GM12878 (cell line): ENCODE measurements at regions not wholly inside any gene's neighbourhood (a gene's known extent, or its start where the extent isn't known, plus 50 kb on each side); places are given as distances from the start of the nearest gene placed in this dataset.

Experiments
- ATAC-seq: fragments of 200-7000 bp; cut with Tn5 transposase; 3 replicates; pipeline ENCODE4 v1.9.1; 2020; ENCODE audit warnings: mild to moderate bottlenecking, moderate library complexity
- BruUV-seq: library from RNA; stranded (reverse); fragments of 400-500 nt; replicated peaks from 2 replicates; lab custom pipeline; 2021; lab: Mats Ljungman, UMichigan
- CTCF ChIA-PET: fragments of 300-600 bp; sonication (Branson Sonifier 250); formaldehyde crosslinking; extraction: SDS; loops from one replicate; lab custom pipeline; 2021; ENCODE audit warnings: inconsistent platforms; lab: Yijun Ruan, JAX
- POLR2A ChIA-PET: fragments of 350-600 bp; formaldehyde crosslinking; extraction: SDS; loops from one replicate; lab custom pipeline; 2021; ENCODE audit warnings: inconsistent platforms; lab: Charles Lee
- RAD21 ChIA-PET: fragments of 300-600 bp; sonication (Branson Sonifier 250); formaldehyde crosslinking; loops from one replicate; lab custom pipeline; 2023; ENCODE audit warnings: antibody characterized with exemption; ENCODE audit not compliant: unreplicated experiment; lab: Charles Lee
- SMC1A ChIA-PET: fragments of 300-600 bp; sonication (Branson Sonifier 250); formaldehyde crosslinking; loops from one replicate; lab custom pipeline; 2023; ENCODE audit not compliant: unreplicated experiment, uncharacterized antibody; lab: Charles Lee
- DNase-seq: peaks from one replicate; pipeline ENCODE4 v3.0.0-alpha.2; 2011; ENCODE audit warnings: low read depth, low spot score
- FAIRE-seq: peaks from 3 replicates; lab custom pipeline; 2011; peaks lifted over from hg19 to GRCh38; lab: Jason Lieb, UNC
- H2AFZ ChIP-seq: 2 replicates; pipeline ENCODE4 v1.6.0; 2011; ENCODE audit warnings: low read depth, low read length, control low read depth; ENCODE audit not compliant: control insufficient read depth
- H3K27ac ChIP-seq: 2 replicates; pipeline ENCODE4 v1.5.1; 2011; ENCODE audit warnings: control low read depth; ENCODE audit not compliant: control insufficient read depth, insufficient read depth
- H3K27me3 ChIP-seq, 2 experiments: replicated peaks in 1 of 2; 2 replicates each; pipeline versions ENCODE4 v1.6.0 to v1.6.1; 2011; ENCODE audit warnings: low read length in 1 of 2; ENCODE audit not compliant: control insufficient read depth in 2 of 2, insufficient read depth in 2 of 2
- H3K36me3 ChIP-seq, 2 experiments: 2 replicates each; pipeline ENCODE4 v1.5.1; 2011; ENCODE audit warnings: low read length in 1 of 2; ENCODE audit not compliant: control insufficient read depth in 2 of 2, insufficient read depth in 2 of 2
- H3K4me1 ChIP-seq: 2 replicates; pipeline ENCODE4 v1.6.1; 2011; ENCODE audit warnings: mild to moderate bottlenecking, low read length, moderate library complexity, mixed read lengths; ENCODE audit not compliant: control insufficient read depth, insufficient read depth
- H3K4me2 ChIP-seq: 2 replicates; pipeline ENCODE4 v1.6.0; 2011; ENCODE audit warnings: control low read depth; ENCODE audit not compliant: control insufficient read depth, insufficient read depth
- H3K4me3 ChIP-seq: fragments of 200-600 bp; sonication (generic); 2 replicates; pipeline ENCODE4 v1.5.1; 2016
- H3K79me2 ChIP-seq: 2 replicates; pipeline ENCODE4 v1.6.0; 2011; ENCODE audit warnings: low read length; ENCODE audit not compliant: control insufficient read depth, insufficient read depth
- H3K9ac ChIP-seq: 2 replicates; pipeline ENCODE4 v1.8.0; 2011; ENCODE audit warnings: low read length, control low read depth, mixed read lengths; ENCODE audit not compliant: control insufficient read depth, insufficient read depth
- H3K9me3 ChIP-seq: replicated peaks from 3 replicates; pipeline ENCODE4 v1.5.1; 2011; ENCODE audit warnings: mild to moderate bottlenecking, low read length; ENCODE audit not compliant: control insufficient read depth, insufficient read depth
- H4K20me1 ChIP-seq: 2 replicates; pipeline ENCODE4 v1.6.0; 2011; ENCODE audit not compliant: control insufficient read depth, insufficient read depth
- ATF2 ChIP-seq: IDR thresholded peaks from 2 replicates; pipeline ENCODE4 v1.6.1; 2012; ENCODE audit warnings: low read length, inconsistent platforms
- BCLAF1 ChIP-seq: fragments of 450-650 bp; IDR thresholded peaks from 2 replicates; pipeline ENCODE4 v1.6.1; 2017; ENCODE audit warnings: antibody characterized with exemption, mild to moderate bottlenecking, moderate library complexity
- EGR1 ChIP-seq, 2 experiments: IDR thresholded peaks; 1 replicate in 1 of 2; 2 replicates in 1 of 2; pipeline ENCODE4 v1.6.1; 2011 to 2012; ENCODE audit warnings: low read depth in 2 of 2, low read length in 2 of 2, borderline replicate concordance in 1 of 2, mild to moderate bottlenecking in 1 of 2, moderate library complexity in 1 of 2
- IRF5 ChIP-seq: fragments of 450-650 bp; IDR thresholded peaks from 2 replicates; pipeline ENCODE4 v1.6.1; 2017; ENCODE audit warnings: borderline replicate concordance
- LARP7 ChIP-seq: fragments of 450-650 bp; IDR thresholded peaks from 2 replicates; pipeline ENCODE4 v1.6.1; 2017; ENCODE audit warnings: mild to moderate bottlenecking
- MEF2A ChIP-seq: IDR thresholded peaks from 2 replicates; pipeline ENCODE4 v1.6.1; 2011; ENCODE audit warnings: low read depth, mild to moderate bottlenecking, low read length, moderate library complexity; ENCODE audit not compliant: insufficient read depth
- NBN ChIP-seq: fragments of 450-650 bp; IDR thresholded peaks from 2 replicates; pipeline ENCODE4 v1.6.1; 2016
- TCF3 ChIP-seq: IDR thresholded peaks from 2 replicates; pipeline ENCODE4 v1.6.1; 2012; ENCODE audit warnings: low read depth, mild to moderate bottlenecking, low read length, borderline replicate concordance; ENCODE audit not compliant: insufficient read depth
- TCF7 ChIP-seq: IDR thresholded peaks from 2 replicates; pipeline ENCODE4 v1.6.1; 2014; ENCODE audit warnings: antibody characterized with exemption, borderline replicate concordance
- ZBTB11 ChIP-seq: fragments of 450-650 bp; formaldehyde crosslinking; IDR thresholded peaks from 2 replicates; pipeline ENCODE4 v1.5.0; 2022; ENCODE audit warnings: mild to moderate bottlenecking, missing genetic modification characterization
- WGBS: methylation state at CpG from one replicate; pipeline ENCODE4 v1.1.6; 2016; ENCODE audit warnings: low lambda C conversion rate; ENCODE audit not compliant: insufficient replicate concordance, insufficient coverage; ENCODE audit errors: missing lambda C conversion rate; 5-methylcytosine and 5-hydroxymethylcytosine counted together
- in situ Hi-C: fragments of 300-500 bp; cut with MboI; formaldehyde crosslinking; loops from 9 replicates; pipeline ENCODE4 v1.14.3; 2018; ENCODE audit warnings: mixed read lengths
- intact Hi-C: fragments of 100-400 bp; cut with micrococcal nuclease; formaldehyde crosslinking; loops from one replicate; pipeline ENCODE4 v1.14.2; 2022; ENCODE audit not compliant: unreplicated experiment

- CTCF ChIA-PET, result interaction anchor here (0.7 to 1.3 kb wide), 2 partner anchors 13 to 42 kb away, joined by 3 to 4 read pairs; no protein-coding TSS in a partner anchor
- Histone ChIP-seq H3K9ac (no peak overlapping the region), H3K79me2 (peaks cover 2% of the 10 kb centered on the region; the same call in 1 of the 2 replicates), H4K20me1 (no peaks in the 10 kb centered on the region), H2AFZ (no peak overlapping the region), H3K4me2 (no peak overlapping the region), H3K9me3 (peaks cover 9% of the 10 kb centered on the region), H3K27ac (no peak overlapping the region), H3K36me3 (no peaks in the 10 kb centered on the region), H3K4me1 (peaks cover 40% of the 10 kb centered on the region), H3K4me3 (no peak overlapping the region), H3K27me3 (no peaks in the 10 kb centered on the region)
- WGBS, result 85% methylated on average over 5 of the region's 5 CpGs
- POLR2A ChIA-PET, result interaction anchor here (1.5 kb wide), 1 partner anchor 21 kb away, joined by 4 read pairs; no protein-coding TSS in a partner anchor
- in situ Hi-C loops, result no loop called here
- no peak for ATAC-seq
- BruUV-seq, result no TSS peak
- RAD21 ChIA-PET, result interaction anchor here (0.6 kb wide), 1 partner anchor 323 kb away, joined by 3 read pairs; no protein-coding TSS in a partner anchor
- intact Hi-C loops, result no loop called here
- no peak for FAIRE-seq
- no peak for TF ChIP-seq IRF5
- TF ChIP-seq NBN, result no peak
- no peak for TF ChIP-seq MEF2A
- no peak for TF ChIP-seq EGR1 (IDR thresholded peaks at IDR 0.05; ENCODE audit: borderline replicate concordance in 1 of 2, low read depth in 2 of 2, low read length in 2 of 2)
- no peak for TF ChIP-seq TCF3
- no peak for TF ChIP-seq ATF2
- no peak for TF ChIP-seq LARP7
- no peak for TF ChIP-seq TCF7
- TF ChIP-seq BCLAF1, result no peak
- TF ChIP-seq ZBTB11 (CRISPR knock-in tag), result no peak
- SMC1A ChIA-PET, result interaction anchor here (1.8 to 4.1 kb wide), 4 partner anchors 8 to 80 kb away, joined by 5 to 52 read pairs (median 26); no protein-coding TSS in a partner anchor
- DNase-seq, result no peak
Measured at GRCh38 chr1:234923626-234924025, 205.0 kb downstream of the TOMM20 start.
